OCI-LY7 (cell line): ENCODE measurements at regions not wholly inside any gene's neighbourhood (a gene's known extent, or its start where the extent isn't known, plus 50 kb on each side); places are given as distances from the start of the nearest gene placed in this dataset.

Source experiments
- EZH2phosphoT487 ChIP-seq: fragments of 200-600 bp; sonication (generic); IDR thresholded peaks from 2 replicates; pipeline ENCODE4 v1.6.1; 2018; ENCODE audit warnings: low read depth, borderline replicate concordance, mild to moderate bottlenecking, mixed run types, antibody characterized with exemption, low read length, moderate library complexity, mixed read lengths
- TF ChIP-seq, protein P1 (sequence below): fragments of 200-600 bp; sonication (generic); conservative IDR thresholded peaks from 2 replicates; pipeline ENCODE4 v1.5.1; 2014; ENCODE audit warnings: mild to moderate bottlenecking, antibody characterized with exemption, low read length, moderate library complexity, mixed read lengths

DNA sequence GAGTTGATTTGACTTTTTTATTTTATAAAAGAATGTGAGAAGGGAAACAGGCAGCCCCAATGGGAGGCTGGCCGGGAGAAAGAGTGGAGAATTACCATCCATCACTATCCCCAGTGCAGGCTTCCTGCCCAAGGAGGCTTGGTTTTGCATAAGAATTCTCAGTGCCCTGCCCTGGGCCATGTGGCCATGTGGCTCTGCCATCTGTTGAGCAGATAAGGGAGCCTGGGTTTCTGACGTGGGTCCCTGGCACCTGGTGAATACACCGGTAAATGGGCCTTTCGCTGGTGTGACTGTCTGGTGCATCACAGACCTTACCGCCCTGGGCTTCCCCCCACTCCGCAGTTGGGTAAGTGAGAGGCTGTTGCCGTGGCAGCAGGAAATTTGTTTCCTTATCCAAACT is 54.5 kb upstream of the TMEM163 start:
- no peak for TF ChIP-seq EZH2phosphoT487
- TF ChIP-seq, protein P1, sequence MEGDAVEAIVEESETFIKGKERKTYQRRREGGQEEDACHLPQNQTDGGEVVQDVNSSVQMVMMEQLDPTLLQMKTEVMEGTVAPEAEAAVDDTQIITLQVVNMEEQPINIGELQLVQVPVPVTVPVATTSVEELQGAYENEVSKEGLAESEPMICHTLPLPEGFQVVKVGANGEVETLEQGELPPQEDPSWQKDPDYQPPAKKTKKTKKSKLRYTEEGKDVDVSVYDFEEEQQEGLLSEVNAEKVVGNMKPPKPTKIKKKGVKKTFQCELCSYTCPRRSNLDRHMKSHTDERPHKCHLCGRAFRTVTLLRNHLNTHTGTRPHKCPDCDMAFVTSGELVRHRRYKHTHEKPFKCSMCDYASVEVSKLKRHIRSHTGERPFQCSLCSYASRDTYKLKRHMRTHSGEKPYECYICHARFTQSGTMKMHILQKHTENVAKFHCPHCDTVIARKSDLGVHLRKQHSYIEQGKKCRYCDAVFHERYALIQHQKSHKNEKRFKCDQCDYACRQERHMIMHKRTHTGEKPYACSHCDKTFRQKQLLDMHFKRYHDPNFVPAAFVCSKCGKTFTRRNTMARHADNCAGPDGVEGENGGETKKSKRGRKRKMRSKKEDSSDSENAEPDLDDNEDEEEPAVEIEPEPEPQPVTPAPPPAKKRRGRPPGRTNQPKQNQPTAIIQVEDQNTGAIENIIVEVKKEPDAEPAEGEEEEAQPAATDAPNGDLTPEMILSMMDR = no peak
